Caco-2 (cell line): ENCODE measurements at regions not wholly inside any gene's neighbourhood (a gene's known extent, or its start where the extent isn't known, plus 50 kb on each side); places are given as distances from the start of the nearest gene placed in this dataset.

Experiments used
- BruUV-seq: library from RNA; stranded (reverse); fragments of 400-500 nt; replicated peaks from 2 replicates; lab custom pipeline; 2021; lab: Mats Ljungman, UMichigan
- CTCF ChIA-PET: fragments of 300-600 bp; sonication (Branson Sonifier 250); formaldehyde crosslinking; loops from one replicate; lab custom pipeline; 2022; ENCODE audit warnings: antibody characterized with exemption; lab: Charles Lee
- POLR2A ChIA-PET: fragments of 300-600 bp; sonication (Branson Sonifier 250); formaldehyde crosslinking; loops from one replicate; lab custom pipeline; 2022; ENCODE audit warnings: antibody characterized with exemption; lab: Charles Lee
- DNase-seq, 2 experiments: peaks; one replicate each; pipeline versions ENCODE4 v3.0.0 to v3.0.0-alpha.2; 2020 to 2022
- H3K27me3 ChIP-seq: replicated peaks from 2 replicates; pipeline ENCODE4 v1.6.0; 2011; ENCODE audit warnings: low read length; ENCODE audit not compliant: control insufficient read depth, insufficient read depth
- H3K36me3 ChIP-seq: 2 replicates; pipeline ENCODE4 v1.5.1; 2011; ENCODE audit warnings: low read length; ENCODE audit not compliant: control insufficient read depth, insufficient read depth
- H3K4me1 ChIP-seq: fragments of 250-450 bp; sonication (Bioruptor Pico); 2 replicates; pipeline ENCODE4 v1.5.1; 2020; ENCODE audit warnings: mild to moderate bottlenecking
- H3K4me3 ChIP-seq: 2 replicates; pipeline ENCODE4 v1.5.1; 2011; ENCODE audit warnings: low read depth, mild to moderate bottlenecking, control low read depth, low read length
- H3K9me3 ChIP-seq: fragments of 250-450 bp; sonication (Bioruptor Pico); 2 replicates; pipeline ENCODE4 v1.5.1; 2020; ENCODE audit warnings: mild to moderate bottlenecking, moderate library complexity
- H3K27ac Mint-ChIP-seq: one replicate; pipeline ENCODE4 v1.8.0; 2022; ENCODE audit warnings: mixed read lengths; ENCODE audit not compliant: unreplicated experiment
- H3K27me3 Mint-ChIP-seq: one replicate; pipeline ENCODE4 v1.8.0; 2022; ENCODE audit warnings: mixed read lengths; ENCODE audit not compliant: insufficient read depth, unreplicated experiment
- H3K36me3 Mint-ChIP-seq: one replicate; pipeline ENCODE4 v1.8.0; 2022; ENCODE audit warnings: mild to moderate bottlenecking, mixed read lengths; ENCODE audit not compliant: insufficient read depth, unreplicated experiment
- H3K4me1 Mint-ChIP-seq: one replicate; pipeline ENCODE4 v1.8.0; 2022; ENCODE audit warnings: low read depth, mixed read lengths; ENCODE audit not compliant: unreplicated experiment
- H3K4me3 Mint-ChIP-seq: one replicate; pipeline ENCODE4 v1.8.0; 2022; ENCODE audit warnings: mild to moderate bottlenecking, moderate library complexity, mixed read lengths; ENCODE audit not compliant: unreplicated experiment
- H3K9me3 Mint-ChIP-seq: one replicate; pipeline ENCODE4 v1.8.0; 2022; ENCODE audit warnings: mixed read lengths; ENCODE audit not compliant: unreplicated experiment
- CTCF ChIP-seq, 2 experiments: fragments of 200-600 bp in 1 of 2; IDR thresholded peaks; 1 replicate in 1 of 2; 2 replicates in 1 of 2; pipeline versions ENCODE4 v1.5.1 to v1.8.0; 2011 to 2022; ENCODE audit warnings: antibody characterized with exemption in 1 of 2, control low read depth in 1 of 2, inconsistent platforms in 1 of 2, low read depth in 1 of 2, low read length in 1 of 2, mild to moderate bottlenecking in 1 of 2, moderate library complexity in 1 of 2; ENCODE audit not compliant: insufficient read depth in 1 of 2, severe bottlenecking in 1 of 2, unreplicated experiment in 1 of 2
- intact Hi-C: fragments of 100-400 bp; cut with micrococcal nuclease; formaldehyde crosslinking; loops from one replicate; pipeline ENCODE4 v1.10.0; 2022; ENCODE audit not compliant: unreplicated experiment

- no TSS peak for BruUV-seq
- no peak overlapping the region for H3K4me3 ChIP-seq
- H3K27me3 ChIP-seq, result no peaks in the 10 kb centered on the region
- H3K4me1 Mint-ChIP-seq, result no peaks in the 10 kb centered on the region
- H3K36me3 Mint-ChIP-seq, result no peaks in the 10 kb centered on the region
- no peak for TF ChIP-seq CTCF (IDR thresholded peaks at IDR 0.05; ENCODE audit: insufficient read depth in 1 of 2, low read depth in 1 of 2, low read length in 1 of 2, severe bottlenecking in 1 of 2, unreplicated experiment in 1 of 2)
- peaks cover 10% of the 10 kb centered on the region for H3K9me3 Mint-ChIP-seq
- H3K36me3 ChIP-seq, result no peaks in the 10 kb centered on the region
- CTCF ChIA-PET, result no interaction called here
- H3K4me3 Mint-ChIP-seq, result no peak overlapping the region
- DNase-seq, result no peak
- intact Hi-C loops, result no loop called here
- no peaks in the 10 kb centered on the region for H3K27me3 Mint-ChIP-seq
- H3K27ac Mint-ChIP-seq, result no peak overlapping the region
- H3K9me3 ChIP-seq, result no peaks in the 10 kb centered on the region
- POLR2A ChIA-PET, result no interaction called here
- no peaks in the 10 kb centered on the region for H3K4me1 ChIP-seq
Observed at GRCh38 chrX:42725196-42725595, 52.8 kb downstream of the PPP1R2C start.

GRCh38 chrX:42720209-42720608 is 57.8 kb downstream of the PPP1R2C start:
- Histone ChIP-seq H3K4me3 (no peak overlapping the region), H3K36me3 (no peaks in the 10 kb centered on the region), H3K4me1 (no peaks in the 10 kb centered on the region), H3K27me3 (no peaks in the 10 kb centered on the region), H3K9me3 (no peaks in the 10 kb centered on the region)
- H3K9me3 Mint-ChIP-seq, result no peaks in the 10 kb centered on the region
- no peak overlapping the region for H3K4me3 Mint-ChIP-seq
- intact Hi-C loops, result no loop called here
- no peaks in the 10 kb centered on the region for H3K4me1 Mint-ChIP-seq
- TF ChIP-seq CTCF (IDR thresholded peaks at IDR 0.05; ENCODE audit: insufficient read depth in 1 of 2, low read depth in 1 of 2, low read length in 1 of 2, severe bottlenecking in 1 of 2, unreplicated experiment in 1 of 2), result no peak
- no peaks in the 10 kb centered on the region for H3K27me3 Mint-ChIP-seq
- DNase-seq, result no peak
- no TSS peak for BruUV-seq
- H3K27ac Mint-ChIP-seq, result no peak overlapping the region
- no peaks in the 10 kb centered on the region for H3K36me3 Mint-ChIP-seq
- POLR2A ChIA-PET, result no interaction called here
- CTCF ChIA-PET, result no interaction called here

- Mint-ChIP-seq H3K27me3 (no peaks in the 10 kb centered on the region), H3K4me1 (no peaks in the 10 kb centered on the region), H3K36me3 (no peaks in the 10 kb centered on the region), H3K4me3 (no peak overlapping the region), H3K27ac (no peak overlapping the region), H3K9me3 (no peaks in the 10 kb centered on the region)
- no peaks in the 10 kb centered on the region for H3K27me3 ChIP-seq
- DNase-seq, result no peak
- no peak for TF ChIP-seq CTCF (IDR thresholded peaks at IDR 0.05; ENCODE audit: insufficient read depth in 1 of 2, low read depth in 1 of 2, low read length in 1 of 2, severe bottlenecking in 1 of 2, unreplicated experiment in 1 of 2)
- H3K9me3 ChIP-seq, result no peaks in the 10 kb centered on the region
- no TSS peak for BruUV-seq
- no peaks in the 10 kb centered on the region for H3K4me1 ChIP-seq
- ChIA-PET POLR2A (no interaction called here), CTCF (no interaction called here)
- intact Hi-C loops, result no loop called here
- H3K4me3 ChIP-seq, result no peak overlapping the region
- H3K36me3 ChIP-seq, result no peaks in the 10 kb centered on the region
Observed at GRCh38 chrX:42715701-42716262, 62.2 kb downstream of the PPP1R2C start.
